HEK293 (cell line): ENCODE measurements at regions not wholly inside any gene's neighbourhood (a gene's known extent, or its start where the extent isn't known, plus 50 kb on each side); places are given as distances from the start of the nearest gene placed in this dataset.

Source experiments
- CTCF ChIA-PET: fragments of 350-600 bp; formaldehyde crosslinking; extraction: SDS; loops from one replicate; lab custom pipeline; 2021; ENCODE audit warnings: antibody characterized with exemption; lab: Yijun Ruan, JAX
- POLR2A ChIA-PET: fragments of 300-600 bp; formaldehyde crosslinking; extraction: SDS; loops from one replicate; lab custom pipeline; 2020; ENCODE audit warnings: antibody characterized with exemption, inconsistent platforms; lab: Yijun Ruan, JAX
- H3K27ac ChIP-seq: fragments of 200-500 bp; sonication (Bioruptor generic); 2 replicates; pipeline ENCODE4 v1.5.1; 2014; ENCODE audit warnings: low read depth, low read length, control low read depth, inconsistent platforms; ENCODE audit errors: extremely low read depth
- H3K36me3 ChIP-seq, 2 experiments: fragments of 200-500 bp in 1 of 2; sonication (Bioruptor generic) in 1 of 2; 1 replicate in 1 of 2; 2 replicates in 1 of 2; pipeline ENCODE4 v1.5.1; 2014 to 2017; ENCODE audit warnings: inconsistent platforms in 2 of 2, low read length in 2 of 2; ENCODE audit not compliant: control insufficient read depth in 2 of 2, insufficient read depth in 1 of 2
- H3K4me1 ChIP-seq: fragments of 200-500 bp; sonication (Bioruptor generic); 2 replicates; pipeline ENCODE4 v1.5.1; 2014; ENCODE audit warnings: mild to moderate bottlenecking, low read length, inconsistent platforms; ENCODE audit not compliant: control insufficient read depth, insufficient read depth
- H3K4me3 ChIP-seq: 2 replicates; pipeline ENCODE4 v1.5.1; 2011; ENCODE audit warnings: low read depth, mild to moderate bottlenecking, control low read depth, low read length, moderate library complexity
- H3K9me3 ChIP-seq: fragments of 200-500 bp; sonication (Bioruptor generic); 2 replicates; pipeline ENCODE4 v1.5.1; 2014; ENCODE audit warnings: low read depth, low read length, inconsistent platforms; ENCODE audit not compliant: control insufficient read depth, insufficient read depth
- BCL11B ChIP-seq: fragments of 450-650 bp; formaldehyde crosslinking; IDR thresholded peaks from 2 replicates; pipeline ENCODE4 v1.5.1; 2016; ENCODE audit warnings: low read depth, missing biosample characterization, missing genetic modification characterization
- OVOL3 ChIP-seq: fragments of 450-650 bp; formaldehyde crosslinking; IDR thresholded peaks from 2 replicates; pipeline ENCODE4 v1.5.1; 2016; ENCODE audit warnings: missing biosample characterization, missing genetic modification characterization
- SCRT1 ChIP-seq: fragments of 450-650 bp; formaldehyde crosslinking; IDR thresholded peaks from 2 replicates; pipeline ENCODE4 v1.5.1; 2016; ENCODE audit warnings: missing biosample characterization, missing genetic modification characterization, borderline replicate concordance
- ZBTB26 ChIP-seq: fragments of 450-650 bp; formaldehyde crosslinking; optimal IDR thresholded peaks from 2 replicates; pipeline ENCODE3; 2016; ENCODE audit warnings: missing biosample characterization, mild to moderate bottlenecking, missing genetic modification characterization
- ZBTB44 ChIP-seq: fragments of 450-650 bp; IDR thresholded peaks from 2 replicates; pipeline ENCODE4 v1.5.1; 2018; ENCODE audit warnings: missing biosample characterization, mild to moderate bottlenecking, missing genetic modification characterization
- ZBTB48 ChIP-seq: fragments of 450-650 bp; formaldehyde crosslinking; IDR thresholded peaks from 2 replicates; pipeline ENCODE4 v1.5.1; 2016; ENCODE audit warnings: missing biosample characterization, missing genetic modification characterization
- ZNF10 ChIP-seq: fragments of 450-650 bp; formaldehyde crosslinking; IDR thresholded peaks from 2 replicates; pipeline ENCODE4 v1.5.1; 2017; ENCODE audit warnings: missing biosample characterization, missing genetic modification characterization
- ZNF140 ChIP-seq: fragments of 450-650 bp; formaldehyde crosslinking; IDR thresholded peaks from 2 replicates; pipeline ENCODE4 v1.5.1; 2016; ENCODE audit warnings: missing biosample characterization, missing genetic modification characterization
- ZNF157 ChIP-seq: fragments of 450-650 bp; formaldehyde crosslinking; IDR thresholded peaks from 2 replicates; pipeline ENCODE4 v1.5.1; 2016; ENCODE audit warnings: missing biosample characterization, missing genetic modification characterization
- ZNF174 ChIP-seq: fragments of 450-650 bp; formaldehyde crosslinking; IDR thresholded peaks from 2 replicates; pipeline ENCODE4 v1.5.0; 2017; ENCODE audit warnings: missing biosample characterization, mild to moderate bottlenecking, missing genetic modification characterization
- ZNF184 ChIP-seq: fragments of 450-650 bp; IDR thresholded peaks from 2 replicates; pipeline ENCODE4 v1.5.1; 2018; ENCODE audit warnings: missing biosample characterization, mild to moderate bottlenecking, missing genetic modification characterization
- ZNF274 ChIP-seq, 2 experiments: fragments of 200-500 bp in 1 of 2; fragments of 450-650 bp in 1 of 2; sonication (Bioruptor generic) in 1 of 2; formaldehyde crosslinking in 1 of 2; IDR thresholded peaks; 2 replicates each; pipeline versions ENCODE4 v1.5.1 to v1.6.1; 2014 to 2016; ENCODE audit warnings: borderline replicate concordance in 1 of 2, inconsistent platforms in 1 of 2, low read length in 1 of 2, missing biosample characterization in 1 of 2, missing genetic modification characterization in 1 of 2
- ZNF311 ChIP-seq: fragments of 450-650 bp; formaldehyde crosslinking; IDR thresholded peaks from 2 replicates; pipeline ENCODE4 v1.5.1; 2017; ENCODE audit warnings: missing biosample characterization, missing genetic modification characterization, borderline replicate concordance
- ZNF37A ChIP-seq: fragments of 450-650 bp; IDR thresholded peaks from 2 replicates; pipeline ENCODE4 v1.5.1; 2018; ENCODE audit warnings: missing biosample characterization, missing genetic modification characterization
- ZNF394 ChIP-seq: fragments of 450-650 bp; formaldehyde crosslinking; IDR thresholded peaks from 2 replicates; pipeline ENCODE4 v1.5.1; 2016; ENCODE audit warnings: missing biosample characterization, missing genetic modification characterization, mild to moderate bottlenecking, moderate library complexity, borderline replicate concordance
- ZNF530 ChIP-seq: fragments of 450-650 bp; formaldehyde crosslinking; IDR thresholded peaks from 2 replicates; pipeline ENCODE4 v1.5.1; 2016; ENCODE audit warnings: low read depth, missing biosample characterization, missing genetic modification characterization
- ZNF555 ChIP-seq: fragments of 450-650 bp; formaldehyde crosslinking; conservative IDR thresholded peaks from 2 replicates; pipeline ENCODE4 v1.5.1; 2017; ENCODE audit warnings: missing biosample characterization, mild to moderate bottlenecking, missing genetic modification characterization, inconsistent platforms
- ZNF560 ChIP-seq: fragments of 450-650 bp; formaldehyde crosslinking; IDR thresholded peaks from 2 replicates; pipeline ENCODE4 v1.5.1; 2017; ENCODE audit warnings: missing biosample characterization, missing genetic modification characterization, borderline replicate concordance
- ZNF843 ChIP-seq: fragments of 450-650 bp; formaldehyde crosslinking; IDR thresholded peaks from 2 replicates; pipeline ENCODE4 v1.5.1; 2016; ENCODE audit warnings: missing biosample characterization, missing genetic modification characterization
- TF ChIP-seq, protein P1 (sequence below): fragments of 450-650 bp; formaldehyde crosslinking; IDR thresholded peaks from 2 replicates; pipeline ENCODE4 v1.5.1; 2016; ENCODE audit warnings: missing biosample characterization, missing genetic modification characterization, low read depth
- TF ChIP-seq, protein P2 (sequence below): IDR thresholded peaks from 2 replicates; pipeline ENCODE4 v1.6.1; 2011; ENCODE audit warnings: mild to moderate bottlenecking, low read depth, low read length, borderline replicate concordance
- TF ChIP-seq, protein P3 (sequence below): fragments of 450-650 bp; formaldehyde crosslinking; IDR thresholded peaks from 2 replicates; pipeline ENCODE4 v1.5.1; 2017; ENCODE audit warnings: missing biosample characterization, missing genetic modification characterization

- Histone ChIP-seq H3K27ac (no peak overlapping the region), H3K9me3 (no peaks in the 10 kb centered on the region), H3K4me3 (no peak overlapping the region), H3K36me3 (no peaks in the 10 kb centered on the region), H3K4me1 (no peaks in the 10 kb centered on the region)
- ChIA-PET CTCF (interaction anchor here (1.0 kb wide), 1 partner anchor 12 kb away, joined by 3 read pairs; no protein-coding TSS in a partner anchor), POLR2A (no interaction called here)
- TF ChIP-seq ZNF555 (no peak), ZNF157 (no peak), OVOL3 (tag by site-specific recombination) (no peak), ZNF184 (tag by site-specific recombination) (no peak), BCL11B (tag by site-specific recombination) (no peak), ZNF37A (tag by site-specific recombination) (no peak), ZNF843 (tag by site-specific recombination) (no peak)
- TF ChIP-seq, protein P1, sequence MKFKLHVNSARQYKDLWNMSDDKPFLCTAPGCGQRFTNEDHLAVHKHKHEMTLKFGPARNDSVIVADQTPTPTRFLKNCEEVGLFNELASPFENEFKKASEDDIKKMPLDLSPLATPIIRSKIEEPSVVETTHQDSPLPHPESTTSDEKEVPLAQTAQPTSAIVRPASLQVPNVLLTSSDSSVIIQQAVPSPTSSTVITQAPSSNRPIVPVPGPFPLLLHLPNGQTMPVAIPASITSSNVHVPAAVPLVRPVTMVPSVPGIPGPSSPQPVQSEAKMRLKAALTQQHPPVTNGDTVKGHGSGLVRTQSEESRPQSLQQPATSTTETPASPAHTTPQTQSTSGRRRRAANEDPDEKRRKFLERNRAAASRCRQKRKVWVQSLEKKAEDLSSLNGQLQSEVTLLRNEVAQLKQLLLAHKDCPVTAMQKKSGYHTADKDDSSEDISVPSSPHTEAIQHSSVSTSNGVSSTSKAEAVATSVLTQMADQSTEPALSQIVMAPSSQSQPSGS (tag by site-specific recombination), result no peak
- TF ChIP-seq, protein P2, sequence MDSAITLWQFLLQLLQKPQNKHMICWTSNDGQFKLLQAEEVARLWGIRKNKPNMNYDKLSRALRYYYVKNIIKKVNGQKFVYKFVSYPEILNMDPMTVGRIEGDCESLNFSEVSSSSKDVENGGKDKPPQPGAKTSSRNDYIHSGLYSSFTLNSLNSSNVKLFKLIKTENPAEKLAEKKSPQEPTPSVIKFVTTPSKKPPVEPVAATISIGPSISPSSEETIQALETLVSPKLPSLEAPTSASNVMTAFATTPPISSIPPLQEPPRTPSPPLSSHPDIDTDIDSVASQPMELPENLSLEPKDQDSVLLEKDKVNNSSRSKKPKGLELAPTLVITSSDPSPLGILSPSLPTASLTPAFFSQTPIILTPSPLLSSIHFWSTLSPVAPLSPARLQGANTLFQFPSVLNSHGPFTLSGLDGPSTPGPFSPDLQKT, result no peak
These were observed 208.6 kb downstream of the MOXD1 start for GRCh38 chr6:132192631-132193030.

DNA sequence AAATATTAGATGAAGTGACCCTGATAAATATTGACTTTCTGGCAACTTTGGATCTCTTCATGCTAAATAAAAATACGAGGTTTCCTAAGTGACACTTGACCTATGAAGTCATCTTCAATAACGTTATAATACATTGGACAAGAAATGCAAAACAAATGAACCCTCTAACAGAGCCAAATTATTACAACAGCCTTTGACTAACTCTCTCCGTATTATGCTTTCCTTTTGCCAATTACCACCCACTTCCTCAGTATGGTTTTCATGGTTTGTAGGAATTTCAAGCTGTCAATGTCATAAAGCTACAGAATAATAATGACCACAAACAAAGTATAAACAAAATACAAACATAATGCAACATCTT is 210.5 kb downstream of the MOXD1 start:
- no peak overlapping the region for H3K27ac ChIP-seq
- H3K36me3 ChIP-seq, result no peaks in the 10 kb centered on the region
- no peak for TF ChIP-seq ZNF174 (tag by site-specific recombination)
- no peak for TF ChIP-seq ZBTB48 (tag by site-specific recombination)
- no peak for TF ChIP-seq ZNF140
- TF ChIP-seq ZNF10 (tag by site-specific recombination), result no peak
- no peak for TF ChIP-seq ZNF560 (tag by site-specific recombination)
- TF ChIP-seq ZNF157, result no peak
- no peak for TF ChIP-seq ZBTB26 (tag by site-specific recombination)
- no peak for TF ChIP-seq ZBTB44 (tag by site-specific recombination)
- TF ChIP-seq ZNF311 (tag by site-specific recombination), result no peak
- POLR2A ChIA-PET, result no interaction called here
- H3K9me3 ChIP-seq, result no peaks in the 10 kb centered on the region
- CTCF ChIA-PET, result no interaction called here
- H3K4me3 ChIP-seq, result no peak overlapping the region
- no peaks in the 10 kb centered on the region for H3K4me1 ChIP-seq

DNA sequence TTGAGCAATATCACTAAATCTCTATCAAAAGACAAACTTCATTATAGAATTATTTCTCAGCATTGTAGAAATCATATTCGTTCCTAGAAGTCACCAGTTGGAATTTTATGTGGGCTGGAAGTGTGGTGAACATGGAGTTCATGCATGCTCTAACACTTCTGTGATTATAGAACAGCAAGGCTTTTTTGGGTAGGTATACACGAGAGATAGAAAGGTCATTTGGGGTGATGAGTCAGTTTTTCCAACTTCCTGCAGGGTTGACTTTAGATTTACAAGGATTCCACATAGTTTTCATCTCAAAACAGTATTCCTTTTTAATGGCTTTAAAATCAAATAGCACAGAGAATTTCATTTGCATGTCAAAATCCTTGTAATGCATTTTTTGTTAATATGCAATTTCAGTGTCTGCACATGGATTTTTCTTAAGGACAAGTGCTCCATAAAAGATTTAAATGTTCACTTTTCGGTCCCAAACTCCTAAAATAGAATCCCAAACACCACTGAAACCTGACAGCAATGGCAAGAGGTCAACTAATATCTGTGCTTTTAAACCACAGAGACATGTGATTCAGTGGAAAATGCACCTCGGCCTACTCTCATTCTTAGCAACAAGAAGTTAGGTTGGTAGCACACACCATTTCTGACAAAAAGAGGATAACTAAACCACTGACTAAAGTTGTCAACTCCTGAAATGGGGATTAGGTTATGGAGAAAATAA is 211.0 kb downstream of the MOXD1 start:
- no peak overlapping the region for H3K4me3 ChIP-seq
- POLR2A ChIA-PET, result no interaction called here
- no peaks in the 10 kb centered on the region for H3K9me3 ChIP-seq
- H3K4me1 ChIP-seq, result no peaks in the 10 kb centered on the region
- CTCF ChIA-PET, result interaction anchor here (0.5 kb wide), 1 partner anchor 88 kb away, joined by 3 read pairs; no protein-coding TSS in a partner anchor
- no peaks in the 10 kb centered on the region for H3K36me3 ChIP-seq
- H3K27ac ChIP-seq, result no peak overlapping the region
- TF ChIP-seq ZNF274 (IDR thresholded peaks at IDR 0.05; ENCODE audit: low read length) (no peak), ZNF274 (tag by site-specific recombination; IDR thresholded peaks at IDR 0.05; ENCODE audit: borderline replicate concordance) (no peak), ZNF394 (no peak), SCRT1 (no peak), ZNF530 (tag by site-specific recombination) (no peak)
- TF ChIP-seq, protein P3, sequence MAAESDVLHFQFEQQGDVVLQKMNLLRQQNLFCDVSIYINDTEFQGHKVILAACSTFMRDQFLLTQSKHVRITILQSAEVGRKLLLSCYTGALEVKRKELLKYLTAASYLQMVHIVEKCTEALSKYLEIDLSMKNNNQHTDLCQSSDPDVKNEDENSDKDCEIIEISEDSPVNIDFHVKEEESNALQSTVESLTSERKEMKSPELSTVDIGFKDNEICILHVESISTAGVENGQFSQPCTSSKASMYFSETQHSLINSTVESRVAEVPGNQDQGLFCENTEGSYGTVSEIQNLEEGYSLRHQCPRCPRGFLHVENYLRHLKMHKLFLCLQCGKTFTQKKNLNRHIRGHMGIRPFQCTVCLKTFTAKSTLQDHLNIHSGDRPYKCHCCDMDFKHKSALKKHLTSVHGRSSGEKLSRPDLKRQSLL, result no peak
